Breast epithelium (tissue), 4 donors: ENCODE measurements at regions not wholly inside any gene's neighbourhood (a gene's known extent, or its start where the extent isn't known, plus 50 kb on each side); places are given as distances from the start of the nearest gene placed in this dataset.

Experiments
- DNase-seq, 2 donors: peaks; one replicate each; pipeline ENCODE4 v3.0.0-alpha.2; 2019; ENCODE audit warnings: low spot score in 2 of 2
- H3K27ac ChIP-seq, 2 donors: fragments of 200-600 bp; sonication (generic) in 1 of 2; one replicate each; pipeline ENCODE4 v1.5.1; 2016 to 2019; ENCODE audit warnings: mild to moderate bottlenecking in 1 of 2
- H3K27me3 ChIP-seq, 2 donors: fragments of 200-600 bp; sonication (generic) in 1 of 2; one replicate each; pipeline versions ENCODE4 v1.5.1 to v1.6.0; 2017 to 2019; ENCODE audit warnings: control low read depth in 1 of 2, mild to moderate bottlenecking in 1 of 2
- H3K36me3 ChIP-seq: fragments of 200-600 bp; one replicate; pipeline ENCODE4 v1.5.1; 2019
- H3K4me1 ChIP-seq, 2 donors: fragments of 200-600 bp; sonication (generic); one replicate each; pipeline ENCODE4 v1.5.1; 2016 to 2019; ENCODE audit warnings: control low read depth in 1 of 2
- H3K4me3 ChIP-seq, 3 donors: fragments of 200-600 bp; sonication (generic); 1 replicate in 2 of 3; 2 replicates in 1 of 3; pipeline ENCODE4 v1.5.1; 2016 to 2019; ENCODE audit warnings: mild to moderate bottlenecking in 3 of 3, moderate library complexity in 2 of 3
- H3K9me3 ChIP-seq, 2 donors: fragments of 200-600 bp; sonication (generic) in 1 of 2; one replicate each; pipeline ENCODE4 v1.5.1; 2016 to 2019; ENCODE audit warnings: control low read depth in 1 of 2
- CTCF ChIP-seq, 3 donors: fragments of 450-650 bp; IDR thresholded peaks; one replicate each; pipeline ENCODE4 v1.5.1; 2016 to 2017; ENCODE audit warnings: antibody characterized with exemption in 3 of 3, mild to moderate bottlenecking in 3 of 3, moderate library complexity in 3 of 3
- POLR2A ChIP-seq: fragments of 450-650 bp; IDR thresholded peaks from one replicate; pipeline ENCODE4 v1.6.1; 2016; ENCODE audit warnings: antibody characterized with exemption, mild to moderate bottlenecking, moderate library complexity
- POLR2AphosphoS5 ChIP-seq, 3 donors: sonication (generic); formaldehyde crosslinking; IDR thresholded peaks; one replicate each; pipeline ENCODE4 v1.6.1; 2017; ENCODE audit warnings: antibody characterized with exemption in 3 of 3
- intact Hi-C: fragments of 100-400 bp; cut with DNase I; formaldehyde crosslinking; loops from one replicate; pipeline ENCODE4 v1.15.1; 2023; ENCODE audit warnings: low total_unique reads

DNA sequence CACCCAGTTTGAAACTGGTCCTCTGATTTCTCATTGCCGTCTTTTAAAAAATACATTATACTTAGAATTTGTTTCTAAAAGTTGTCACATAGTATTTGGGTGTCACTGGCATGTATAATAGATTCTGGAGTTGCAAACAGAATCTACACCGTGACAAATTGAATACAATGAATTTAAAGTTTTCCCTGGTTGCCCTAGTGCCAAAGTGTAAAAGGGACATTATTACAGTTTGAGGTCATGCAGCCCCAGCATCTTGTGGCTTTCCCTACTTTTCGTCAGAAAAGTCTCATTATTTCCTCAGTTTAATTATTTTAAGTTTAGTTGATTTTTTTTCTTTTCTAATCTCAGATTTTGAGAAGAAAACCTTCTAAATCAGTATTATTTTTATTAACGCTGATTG is 155.9 kb downstream of the DISP1 start:
- DNase-seq: no peak
- no peaks in the 10 kb centered on the region for H3K9me3 ChIP-seq
- intact Hi-C loops: no loop called here
- no peak overlapping the region for H3K27ac ChIP-seq
- H3K36me3 ChIP-seq: no peaks in the 10 kb centered on the region
- H3K4me3 ChIP-seq: no peak overlapping the region
- TF ChIP-seq CTCF (IDR thresholded peaks at IDR 0.05) (no peak), POLR2A (no peak), POLR2AphosphoS5 (IDR thresholded peaks at IDR 0.05) (no peak)
- no peaks in the 10 kb centered on the region for H3K27me3 ChIP-seq
- H3K4me1 ChIP-seq: no peaks in the 10 kb centered on the region

DNA sequence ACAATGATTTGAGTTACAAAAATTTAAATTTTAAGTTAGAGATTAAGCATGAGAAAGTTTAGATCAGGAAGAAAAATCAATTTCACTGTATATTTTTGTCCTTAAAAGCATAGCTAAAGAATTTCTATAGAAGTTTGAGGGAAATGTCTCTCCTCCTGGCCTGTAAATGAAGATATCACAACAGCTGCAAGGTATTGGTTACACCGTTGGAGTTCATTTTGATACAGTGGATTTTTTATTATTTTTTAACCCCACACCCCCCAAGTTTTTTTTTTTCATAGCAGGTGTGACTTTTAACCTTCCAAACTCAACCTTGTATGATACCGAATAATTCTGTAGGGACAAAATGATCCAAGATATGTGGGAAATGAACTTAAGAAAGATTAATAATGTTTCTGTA is 156.3 kb downstream of the DISP1 start:
- H3K4me1 ChIP-seq: no peaks in the 10 kb centered on the region
- no peaks in the 10 kb centered on the region for H3K9me3 ChIP-seq
- H3K36me3 ChIP-seq: no peaks in the 10 kb centered on the region
- no peaks in the 10 kb centered on the region for H3K27me3 ChIP-seq
- no peak overlapping the region for H3K4me3 ChIP-seq
- intact Hi-C loops: no loop called here
- H3K27ac ChIP-seq: no peak overlapping the region
- no peak for DNase-seq
- TF ChIP-seq CTCF (IDR thresholded peaks at IDR 0.05): no peak
- no peak for TF ChIP-seq POLR2A
- TF ChIP-seq POLR2AphosphoS5 (IDR thresholded peaks at IDR 0.05): no peak

DNA sequence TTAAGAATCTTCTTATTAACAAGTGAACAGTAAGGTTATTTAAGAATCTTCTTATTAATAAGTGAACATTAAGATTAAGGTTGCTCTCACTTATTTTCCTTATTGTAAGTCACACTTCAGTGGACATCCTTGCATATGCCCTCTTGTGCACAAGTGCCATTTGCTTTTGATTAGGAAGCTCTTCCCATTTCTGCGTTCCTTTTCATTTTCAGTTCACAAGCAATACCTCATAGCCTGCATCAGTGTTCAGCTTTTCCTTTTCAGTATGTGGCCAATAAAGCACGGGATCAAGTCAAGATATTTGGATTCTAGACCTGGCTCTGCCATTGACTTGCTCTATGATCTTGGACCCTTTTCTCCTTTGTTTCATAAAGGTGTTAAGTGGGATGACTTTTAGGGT is 158.7 kb downstream of the DISP1 start:
- Histone ChIP-seq H3K36me3 (no peaks in the 10 kb centered on the region), H3K4me3 (no peak overlapping the region), H3K27ac (no peak overlapping the region), H3K27me3 (no peaks in the 10 kb centered on the region), H3K4me1 (no peaks in the 10 kb centered on the region), H3K9me3 (no peaks in the 10 kb centered on the region)
- TF ChIP-seq POLR2AphosphoS5 (IDR thresholded peaks at IDR 0.05) (no peak), POLR2A (no peak), CTCF (IDR thresholded peaks at IDR 0.05) (no peak)
- no peak for DNase-seq
- intact Hi-C loops: no loop called here

DNA sequence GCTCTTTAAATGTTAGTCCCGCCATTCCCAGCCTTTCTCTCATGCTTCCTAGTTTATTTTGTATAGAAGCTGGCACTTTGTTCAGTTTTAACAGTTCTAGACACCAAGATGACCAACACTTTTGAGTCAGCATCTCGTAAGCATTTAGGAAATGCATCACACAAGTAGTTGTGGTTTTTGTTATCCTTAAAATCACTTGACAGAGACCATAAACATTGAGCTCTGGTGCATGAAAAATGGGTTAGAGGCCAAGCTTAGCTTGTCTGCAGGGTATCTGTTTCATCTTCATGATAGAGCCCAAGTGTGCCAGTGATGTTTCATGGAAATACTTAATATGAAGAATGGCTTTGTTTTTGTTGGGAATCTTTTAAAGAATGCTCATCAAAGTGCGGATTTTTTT is 159.7 kb downstream of the DISP1 start:
- intact Hi-C loops: no loop called here
- Histone ChIP-seq H3K9me3 (no peaks in the 10 kb centered on the region), H3K4me3 (no peak overlapping the region), H3K27ac (no peak overlapping the region), H3K27me3 (no peaks in the 10 kb centered on the region), H3K36me3 (no peaks in the 10 kb centered on the region), H3K4me1 (no peaks in the 10 kb centered on the region)
- no peak for DNase-seq
- no peak for TF ChIP-seq POLR2A
- no peak for TF ChIP-seq CTCF (IDR thresholded peaks at IDR 0.05)
- TF ChIP-seq POLR2AphosphoS5 (IDR thresholded peaks at IDR 0.05): no peak

DNA sequence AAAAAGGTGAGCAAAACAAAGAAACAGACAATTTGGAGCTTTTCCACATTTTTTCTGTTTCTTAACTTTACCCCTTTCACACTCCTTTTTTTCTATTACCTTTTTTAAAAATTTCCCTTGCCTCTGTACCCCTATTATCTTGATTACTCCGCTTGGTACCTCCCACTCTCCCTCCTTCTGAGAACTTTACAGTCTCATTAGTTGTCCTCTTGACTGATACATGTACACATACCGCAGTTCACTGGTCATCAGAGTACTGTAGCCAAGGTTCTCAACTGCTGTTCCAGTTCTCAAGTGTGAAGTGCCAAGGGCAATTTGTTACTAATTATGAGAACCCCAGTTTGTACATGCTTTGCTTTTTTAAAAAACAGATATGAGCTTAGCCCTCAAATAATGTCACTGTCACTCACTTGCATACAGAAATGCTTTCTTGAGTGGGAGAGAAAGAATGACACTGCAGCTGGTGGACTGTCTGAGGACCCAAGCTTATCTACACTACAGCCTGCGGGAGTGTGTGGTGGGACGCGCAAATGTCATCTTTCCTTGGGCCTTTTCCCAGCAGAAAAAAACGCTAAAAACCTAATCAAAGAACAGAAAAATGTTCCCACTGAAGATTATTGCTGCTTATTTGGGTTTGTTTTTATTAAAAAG is 160.8 kb downstream of the DISP1 start:
- Histone ChIP-seq H3K27ac (no peak overlapping the region), H3K36me3 (no peaks in the 10 kb centered on the region), H3K4me1 (no peaks in the 10 kb centered on the region), H3K27me3 (no peaks in the 10 kb centered on the region), H3K4me3 (no peak overlapping the region), H3K9me3 (no peaks in the 10 kb centered on the region)
- TF ChIP-seq POLR2A (no peak), CTCF (IDR thresholded peaks at IDR 0.05) (no peak), POLR2AphosphoS5 (IDR thresholded peaks at IDR 0.05) (no peak)
- DNase-seq: no peak
- intact Hi-C loops: no loop called here
